CD4-positive, alpha-beta T cell (primary cell): ENCODE measurements at regions not wholly inside any gene's neighbourhood (a gene's known extent, or its start where the extent isn't known, plus 50 kb on each side); places are given as distances from the start of the nearest gene placed in this dataset.

Experiments used
- ATAC-seq: fragments of 200-7000 bp; cut with Tn5 transposase; one replicate; pipeline ENCODE4 v1.10.0; 2022; ENCODE audit warnings: mild to moderate bottlenecking; ENCODE audit not compliant: poor library complexity
- CTCF ChIA-PET: fragments of 350-600 bp; sonication (Branson Sonifier 250); formaldehyde crosslinking; loops from one replicate; lab custom pipeline; 2021; ENCODE audit warnings: antibody characterized with exemption, inconsistent platforms; lab: Charles Lee
- POLR2A ChIA-PET: fragments of 350-600 bp; sonication (Branson Sonifier 250); formaldehyde crosslinking; loops from one replicate; lab custom pipeline; 2021; ENCODE audit warnings: antibody characterized with exemption, inconsistent platforms; lab: Charles Lee
- DNase-seq, 14 experiments: peaks; one replicate each; pipeline ENCODE4 v3.0.0-alpha.2; 2013 to 2020; ENCODE audit warnings: mixed read lengths in 2 of 14
- H3K27ac ChIP-seq, 2 donors: one replicate each; pipeline versions ENCODE4 v1.5.1 to v1.7.0; 2013; ENCODE audit warnings: low read length in 2 of 2, low read depth in 1 of 2, mild to moderate bottlenecking in 1 of 2
- H3K27me3 ChIP-seq, 2 experiments: 1 replicate in 1 of 2; 2 replicates in 1 of 2; pipeline versions ENCODE4 v1.6.1 to v1.7.0; 2013; ENCODE audit warnings: low read length in 2 of 2, control low read depth in 1 of 2, mild to moderate bottlenecking in 1 of 2, moderate library complexity in 1 of 2; ENCODE audit not compliant: insufficient read depth in 2 of 2, control insufficient read depth in 1 of 2
- H3K36me3 ChIP-seq: one replicate; pipeline ENCODE4 v1.6.1; 2013; ENCODE audit warnings: low read length, control low read depth; ENCODE audit not compliant: insufficient read depth
- H3K4me1 ChIP-seq: one replicate; pipeline ENCODE4 v1.6.1; 2013; ENCODE audit warnings: low read length, control low read depth; ENCODE audit not compliant: insufficient read depth
- H3K4me3 ChIP-seq: one replicate; pipeline ENCODE4 v1.5.1; 2013; ENCODE audit warnings: mild to moderate bottlenecking, low read length, moderate library complexity
- H3K9me3 ChIP-seq, 2 experiments: 1 replicate in 1 of 2; 2 replicates in 1 of 2; pipeline versions ENCODE4 v1.6.1 to v1.7.0; 2013; ENCODE audit warnings: low read length in 2 of 2, mild to moderate bottlenecking in 2 of 2, control low read depth in 1 of 2, moderate library complexity in 1 of 2; ENCODE audit not compliant: control insufficient read depth in 1 of 2, insufficient read depth in 1 of 2
- H3K27ac Mint-ChIP-seq: one replicate; pipeline ENCODE4 v1.8.0; 2020; ENCODE audit warnings: mixed read lengths
- H3K27me3 Mint-ChIP-seq: one replicate; pipeline ENCODE4 v1.8.0; 2021; ENCODE audit warnings: mixed read lengths
- H3K36me3 Mint-ChIP-seq: one replicate; pipeline ENCODE4 v1.8.0; 2021; ENCODE audit warnings: low read depth, mixed read lengths
- H3K4me1 Mint-ChIP-seq: one replicate; pipeline ENCODE4 v1.8.0; 2021; ENCODE audit warnings: low read depth, mixed read lengths
- H3K4me3 Mint-ChIP-seq: one replicate; pipeline ENCODE4 v1.8.0; 2020; ENCODE audit warnings: mild to moderate bottlenecking, mixed read lengths
- H3K9me3 Mint-ChIP-seq: one replicate; pipeline ENCODE4 v1.8.0; 2020; ENCODE audit warnings: mixed read lengths
- intact Hi-C, 2 experiments: fragments of 100-400 bp; cut with DNase I in 1 of 2; cut with micrococcal nuclease in 1 of 2; formaldehyde crosslinking; loops; one replicate each; pipeline versions ENCODE4 v1.15.1 to v1.9.0; 2023 to 2025; cut with DNase I, micrococcal nuclease
- TF ChIP-seq, protein P1 (sequence below): fragments of 200-600 bp; IDR thresholded peaks from one replicate; pipeline ENCODE4 v1.8.0; 2022; ENCODE audit warnings: antibody characterized with exemption, mild to moderate bottlenecking

DNA sequence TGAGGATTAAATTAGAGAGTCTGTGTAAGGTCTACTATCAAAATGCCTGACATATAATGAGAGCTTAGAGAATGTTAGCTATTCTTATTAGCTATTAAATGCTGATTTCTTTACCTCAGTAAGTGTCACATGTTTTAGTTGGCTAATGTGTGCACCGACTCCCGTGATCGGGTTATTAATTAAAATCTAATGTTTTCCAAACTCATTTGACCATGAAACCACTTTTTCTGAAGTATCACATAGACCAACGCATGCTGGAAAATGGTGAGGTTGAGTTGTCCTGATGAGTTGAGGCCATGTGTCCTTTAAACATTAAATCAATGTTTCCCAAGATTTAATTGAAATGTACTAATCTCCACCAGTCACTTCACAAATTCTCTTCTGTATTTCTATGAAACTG lies 84.8 kb upstream of the C1QTNF7 start:
- Histone ChIP-seq H3K27ac (no peak overlapping the region), H3K4me1 (no peaks in the 10 kb centered on the region), H3K9me3 (peaks cover 0 to 4% of the 10 kb centered on the region in 2 experiments), H3K4me3 (no peak overlapping the region), H3K27me3 (no peaks in the 10 kb centered on the region), H3K36me3 (no peaks in the 10 kb centered on the region)
- Mint-ChIP-seq H3K9me3 (no peaks in the 10 kb centered on the region), H3K4me1 (no peaks in the 10 kb centered on the region), H3K27ac (no peak overlapping the region), H3K36me3 (no peaks in the 10 kb centered on the region), H3K4me3 (no peak overlapping the region), H3K27me3 (no peaks in the 10 kb centered on the region)
- intact Hi-C loops, result no loop called here
- DNase-seq (no peak), ATAC-seq (no peak)
- CTCF ChIA-PET, result no interaction called here
- TF ChIP-seq, protein P1, sequence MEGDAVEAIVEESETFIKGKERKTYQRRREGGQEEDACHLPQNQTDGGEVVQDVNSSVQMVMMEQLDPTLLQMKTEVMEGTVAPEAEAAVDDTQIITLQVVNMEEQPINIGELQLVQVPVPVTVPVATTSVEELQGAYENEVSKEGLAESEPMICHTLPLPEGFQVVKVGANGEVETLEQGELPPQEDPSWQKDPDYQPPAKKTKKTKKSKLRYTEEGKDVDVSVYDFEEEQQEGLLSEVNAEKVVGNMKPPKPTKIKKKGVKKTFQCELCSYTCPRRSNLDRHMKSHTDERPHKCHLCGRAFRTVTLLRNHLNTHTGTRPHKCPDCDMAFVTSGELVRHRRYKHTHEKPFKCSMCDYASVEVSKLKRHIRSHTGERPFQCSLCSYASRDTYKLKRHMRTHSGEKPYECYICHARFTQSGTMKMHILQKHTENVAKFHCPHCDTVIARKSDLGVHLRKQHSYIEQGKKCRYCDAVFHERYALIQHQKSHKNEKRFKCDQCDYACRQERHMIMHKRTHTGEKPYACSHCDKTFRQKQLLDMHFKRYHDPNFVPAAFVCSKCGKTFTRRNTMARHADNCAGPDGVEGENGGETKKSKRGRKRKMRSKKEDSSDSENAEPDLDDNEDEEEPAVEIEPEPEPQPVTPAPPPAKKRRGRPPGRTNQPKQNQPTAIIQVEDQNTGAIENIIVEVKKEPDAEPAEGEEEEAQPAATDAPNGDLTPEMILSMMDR, result no peak
- POLR2A ChIA-PET, result no interaction called here

DNA sequence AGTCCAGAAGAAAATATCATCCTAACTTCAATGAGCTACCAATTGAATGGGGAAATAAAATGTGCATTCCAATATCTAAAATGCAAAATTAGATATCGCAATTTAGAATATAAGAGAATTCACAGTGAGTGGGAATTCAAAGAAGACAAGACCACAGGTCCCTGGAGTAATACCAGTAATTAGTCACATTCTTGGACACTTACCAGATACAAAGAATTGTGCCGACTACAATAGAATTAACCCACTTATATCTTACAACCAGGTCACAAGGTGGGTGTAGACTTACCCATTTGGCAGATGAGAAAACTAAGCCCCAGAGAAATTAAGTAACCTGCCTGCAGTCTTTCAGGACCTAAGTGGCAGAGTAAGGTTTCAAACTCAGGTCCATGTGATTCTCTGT lies 84.3 kb upstream of the C1QTNF7 start:
- Mint-ChIP-seq H3K9me3 (no peaks in the 10 kb centered on the region), H3K4me3 (no peak overlapping the region), H3K27ac (no peak overlapping the region), H3K27me3 (no peaks in the 10 kb centered on the region), H3K36me3 (no peaks in the 10 kb centered on the region), H3K4me1 (no peaks in the 10 kb centered on the region)
- TF ChIP-seq, protein P1, result no peak
- ATAC-seq, result no peak
- Histone ChIP-seq H3K4me3 (no peak overlapping the region), H3K36me3 (no peaks in the 10 kb centered on the region), H3K27me3 (no peaks in the 10 kb centered on the region), H3K27ac (no peak overlapping the region), H3K4me1 (no peaks in the 10 kb centered on the region), H3K9me3 (peaks cover 0 to 4% of the 10 kb centered on the region in 2 experiments)
- ChIA-PET CTCF (no interaction called here), POLR2A (no interaction called here)
- DNase-seq, result no peak
- intact Hi-C loops, result no loop called here

DNA sequence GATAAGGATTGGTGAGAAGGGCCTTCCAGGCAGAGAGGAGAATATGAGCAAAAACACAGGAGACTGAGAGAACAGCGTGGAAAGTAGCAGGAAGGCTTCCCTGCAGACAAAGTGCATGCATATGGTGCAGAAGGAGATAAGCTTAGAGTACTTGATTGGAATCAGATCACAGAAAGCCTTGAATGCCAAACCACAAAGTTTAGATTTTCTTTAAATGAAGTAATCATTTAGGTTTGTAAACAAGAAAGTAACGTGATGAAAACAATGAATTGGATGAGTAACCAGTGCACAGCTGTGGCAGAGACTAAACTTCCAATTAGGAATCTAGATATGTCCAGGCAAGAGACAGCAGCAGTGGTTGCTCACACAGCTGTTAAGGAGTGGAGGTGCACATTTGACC lies 83.8 kb upstream of the C1QTNF7 start:
- H3K27ac ChIP-seq, result no peak overlapping the region
- H3K36me3 ChIP-seq, result no peaks in the 10 kb centered on the region
- peaks cover 0 to 4% of the 10 kb centered on the region in 2 experiments for H3K9me3 ChIP-seq
- intact Hi-C loops, result no loop called here
- Mint-ChIP-seq H3K4me3 (no peak overlapping the region), H3K27me3 (no peaks in the 10 kb centered on the region), H3K36me3 (no peaks in the 10 kb centered on the region), H3K27ac (no peak overlapping the region), H3K4me1 (no peaks in the 10 kb centered on the region), H3K9me3 (no peaks in the 10 kb centered on the region)
- no peaks in the 10 kb centered on the region for H3K27me3 ChIP-seq
- ATAC-seq (no peak), DNase-seq (no peak)
- TF ChIP-seq, protein P1, result no peak
- no peaks in the 10 kb centered on the region for H3K4me1 ChIP-seq
- no peak overlapping the region for H3K4me3 ChIP-seq
- ChIA-PET POLR2A (no interaction called here), CTCF (no interaction called here)
